Keratinocyte (primary cell): ENCODE measurements at regions not wholly inside any gene's neighbourhood (a gene's known extent, or its start where the extent isn't known, plus 50 kb on each side); places are given as distances from the start of the nearest gene placed in this dataset.

ENCODE experiments used
- EZH2 ChIP-seq: IDR thresholded peaks from one replicate; pipeline ENCODE4 v1.6.1; 2012; ENCODE audit warnings: inconsistent platforms, mild to moderate bottlenecking, low read length, moderate library complexity
- TF ChIP-seq, protein P1 (sequence below), 3 experiments: IDR thresholded peaks in 1 of 3; conservative IDR thresholded peaks in 1 of 3; optimal IDR thresholded peaks in 1 of 3; 2 replicates in 2 of 3; 3 replicates in 1 of 3; pipeline versions ENCODE3 to v1.5.1; 2011; ENCODE audit warnings: low read length in 3 of 3, mild to moderate bottlenecking in 3 of 3, moderate library complexity in 2 of 3, control low read depth in 1 of 3, inconsistent platforms in 1 of 3; ENCODE audit not compliant: insufficient read depth in 2 of 3; ENCODE audit errors: extremely low read depth in 1 of 3

DNA sequence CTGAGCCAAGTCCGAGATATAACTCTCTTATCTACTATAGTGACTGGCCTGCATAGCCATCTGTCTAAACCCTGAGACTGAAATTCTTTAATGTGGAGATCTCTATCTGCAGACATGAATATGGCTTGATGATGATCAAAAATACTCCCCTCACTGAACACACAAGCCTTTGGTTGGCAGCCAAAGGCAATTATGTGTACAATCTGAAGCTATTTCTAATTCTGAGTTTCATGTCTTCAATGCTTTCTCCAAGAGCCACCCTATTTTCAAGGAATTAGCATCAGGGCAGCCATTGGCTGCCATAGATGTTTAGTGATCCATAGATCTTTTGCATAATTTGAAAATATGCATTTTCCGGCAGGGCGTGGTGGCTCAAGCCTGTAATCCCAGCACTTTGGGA, 168.2 kb downstream of the TGFB2 start:
- TF ChIP-seq, protein P1, sequence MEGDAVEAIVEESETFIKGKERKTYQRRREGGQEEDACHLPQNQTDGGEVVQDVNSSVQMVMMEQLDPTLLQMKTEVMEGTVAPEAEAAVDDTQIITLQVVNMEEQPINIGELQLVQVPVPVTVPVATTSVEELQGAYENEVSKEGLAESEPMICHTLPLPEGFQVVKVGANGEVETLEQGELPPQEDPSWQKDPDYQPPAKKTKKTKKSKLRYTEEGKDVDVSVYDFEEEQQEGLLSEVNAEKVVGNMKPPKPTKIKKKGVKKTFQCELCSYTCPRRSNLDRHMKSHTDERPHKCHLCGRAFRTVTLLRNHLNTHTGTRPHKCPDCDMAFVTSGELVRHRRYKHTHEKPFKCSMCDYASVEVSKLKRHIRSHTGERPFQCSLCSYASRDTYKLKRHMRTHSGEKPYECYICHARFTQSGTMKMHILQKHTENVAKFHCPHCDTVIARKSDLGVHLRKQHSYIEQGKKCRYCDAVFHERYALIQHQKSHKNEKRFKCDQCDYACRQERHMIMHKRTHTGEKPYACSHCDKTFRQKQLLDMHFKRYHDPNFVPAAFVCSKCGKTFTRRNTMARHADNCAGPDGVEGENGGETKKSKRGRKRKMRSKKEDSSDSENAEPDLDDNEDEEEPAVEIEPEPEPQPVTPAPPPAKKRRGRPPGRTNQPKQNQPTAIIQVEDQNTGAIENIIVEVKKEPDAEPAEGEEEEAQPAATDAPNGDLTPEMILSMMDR (optimal IDR thresholded peaks at IDR 0.05 in 1 of 3, IDR thresholded peaks at IDR 0.05 in 1 of 3, conservative IDR thresholded peaks at IDR 0.05 in 1 of 3; ENCODE audit: extremely low read depth in 1 of 3, insufficient read depth in 2 of 3, low read length in 3 of 3), result no peak
- TF ChIP-seq EZH2, result no peak
